ENCODE measurements at regions not wholly inside any gene's neighbourhood (a gene's known extent, or its start where the extent isn't known, plus 50 kb on each side); places are given as distances from the start of the nearest gene placed in this dataset.

GRCh38 chr6:132218059-132218696 is 183.1 kb downstream of the MOXD1 start:
- Mint-ChIP-seq H3K9me3 (ENCODE audit: low read depth) (no peaks in the 10 kb centered on the region), H3K27ac (no peak overlapping the region), H3K36me3 (ENCODE audit: low read depth) (no peaks in the 10 kb centered on the region), H3K27me3 (peaks cover 5% of the 10 kb centered on the region), H3K4me3 (no peak overlapping the region), H3K4me1 (no peaks in the 10 kb centered on the region)
- POLR2A ChIA-PET, result no interaction called here
- ATAC-seq, result no peak
- CTCF ChIA-PET, result interaction anchor here (0.5 to 1.6 kb wide), 6 partner anchors 10 to 436 kb away, joined by 3 to 9 read pairs (median 4); no protein-coding TSS in a partner anchor
- DNase-seq, result no peak
- intact Hi-C loops (cut with DNase I, micrococcal nuclease), result loop anchor here (1.0 to 5.0 kb wide), 3 partner anchors 295 to 303 kb away; no protein-coding TSS in a partner anchor

- ChIA-PET POLR2A (no interaction called here), CTCF (interaction anchor here (1.0 kb wide), 1 partner anchor 301 kb away, joined by 3 read pairs; no protein-coding TSS in a partner anchor)
- DNase-seq, result no peak
- Mint-ChIP-seq H3K9me3 (ENCODE audit: low read depth) (no peaks in the 10 kb centered on the region), H3K4me1 (no peaks in the 10 kb centered on the region), H3K27ac (no peak overlapping the region), H3K36me3 (ENCODE audit: low read depth) (no peaks in the 10 kb centered on the region), H3K4me3 (no peak overlapping the region), H3K27me3 (peaks cover 5% of the 10 kb centered on the region)
- intact Hi-C loops (cut with DNase I, micrococcal nuclease), result loop anchor here in 1 of 2 experiments (5.0 kb wide), 1 partner anchor 294 kb away; no protein-coding TSS in a partner anchor
- ATAC-seq, result no peak
Observed at GRCh38 chr6:132215805-132216204, 185.5 kb downstream of the MOXD1 start.

- CTCF ChIA-PET, result no interaction called here
- peaks cover 5% of the 10 kb centered on the region for H3K27me3 Mint-ChIP-seq
Observed at GRCh38 chr6:132214716-132215115, 186.6 kb downstream of the MOXD1 start.

GRCh38 chr6:132213732-132214131 is 187.5 kb downstream of the MOXD1 start:
- H3K36me3 Mint-ChIP-seq (ENCODE audit: low read depth), result no peaks in the 10 kb centered on the region
- ChIA-PET POLR2A (no interaction called here), CTCF (no interaction called here)
- ATAC-seq (no peak), DNase-seq (no peak)
- intact Hi-C loops (cut with DNase I, micrococcal nuclease), result no loop called here
- no peaks in the 10 kb centered on the region for H3K9me3 Mint-ChIP-seq (ENCODE audit: low read depth)
- H3K4me3 Mint-ChIP-seq, result no peak overlapping the region
- H3K27me3 Mint-ChIP-seq, result peaks cover 7% of the 10 kb centered on the region
- no peaks in the 10 kb centered on the region for H3K4me1 Mint-ChIP-seq
- no peak overlapping the region for H3K27ac Mint-ChIP-seq

More at GRCh38 chr6:132214716-132215115, 186.6 kb downstream of the MOXD1 start:
- intact Hi-C loops (cut with DNase I, micrococcal nuclease), result loop anchor here in 1 of 2 experiments (5.0 kb wide), 1 partner anchor 292 kb away; no protein-coding TSS in a partner anchor
- Mint-ChIP-seq H3K27ac (no peak overlapping the region), H3K4me3 (no peak overlapping the region), H3K9me3 (ENCODE audit: low read depth) (no peaks in the 10 kb centered on the region), H3K36me3 (ENCODE audit: low read depth) (no peaks in the 10 kb centered on the region), H3K4me1 (no peaks in the 10 kb centered on the region)
- ATAC-seq (no peak), DNase-seq (no peak)
- POLR2A ChIA-PET, result no interaction called here

GRCh38 chr6:132213191-132213590 is 188.1 kb downstream of the MOXD1 start:
- no peak for ATAC-seq
- peaks cover 7% of the 10 kb centered on the region for H3K27me3 Mint-ChIP-seq
- POLR2A ChIA-PET, result no interaction called here
- H3K4me1 Mint-ChIP-seq, result no peaks in the 10 kb centered on the region
- H3K36me3 Mint-ChIP-seq (ENCODE audit: low read depth), result no peaks in the 10 kb centered on the region
- intact Hi-C loops (cut with DNase I, micrococcal nuclease), result no loop called here
- no peak overlapping the region for H3K4me3 Mint-ChIP-seq
- CTCF ChIA-PET, result no interaction called here
- DNase-seq, result no peak
- no peak overlapping the region for H3K27ac Mint-ChIP-seq
- no peaks in the 10 kb centered on the region for H3K9me3 Mint-ChIP-seq (ENCODE audit: low read depth)

GRCh38 chr6:132210886-132211563 is 190.2 kb downstream of the MOXD1 start:
- no peak for ATAC-seq
- no peak overlapping the region for H3K4me3 Mint-ChIP-seq
- intact Hi-C loops (cut with DNase I, micrococcal nuclease), result no loop called here
- no peaks in the 10 kb centered on the region for H3K4me1 Mint-ChIP-seq
- no peaks in the 10 kb centered on the region for H3K9me3 Mint-ChIP-seq (ENCODE audit: low read depth)
- H3K36me3 Mint-ChIP-seq (ENCODE audit: low read depth), result no peaks in the 10 kb centered on the region
- POLR2A ChIA-PET, result no interaction called here
- no peak for DNase-seq
- peaks cover 6% of the 10 kb centered on the region for H3K27me3 Mint-ChIP-seq
- CTCF ChIA-PET, result no interaction called here
- no peak overlapping the region for H3K27ac Mint-ChIP-seq

GRCh38 chr6:132209351-132209750 is 191.9 kb downstream of the MOXD1 start:
- ChIA-PET POLR2A (no interaction called here), CTCF (no interaction called here)
- H3K4me3 Mint-ChIP-seq, result no peak overlapping the region
- ATAC-seq, result no peak
- no peaks in the 10 kb centered on the region for H3K9me3 Mint-ChIP-seq (ENCODE audit: low read depth)
- no peaks in the 10 kb centered on the region for H3K4me1 Mint-ChIP-seq
- no peak for DNase-seq
- no peaks in the 10 kb centered on the region for H3K36me3 Mint-ChIP-seq (ENCODE audit: low read depth)
- H3K27me3 Mint-ChIP-seq, result peaks cover 6% of the 10 kb centered on the region
- no peak overlapping the region for H3K27ac Mint-ChIP-seq
- intact Hi-C loops (cut with DNase I, micrococcal nuclease), result no loop called here

GRCh38 chr6:132207991-132208390 is 193.3 kb downstream of the MOXD1 start:
- Mint-ChIP-seq H3K36me3 (ENCODE audit: low read depth) (no peaks in the 10 kb centered on the region), H3K9me3 (ENCODE audit: low read depth) (no peaks in the 10 kb centered on the region), H3K4me3 (no peak overlapping the region), H3K27me3 (peaks cover 4% of the 10 kb centered on the region), H3K27ac (no peak overlapping the region), H3K4me1 (no peaks in the 10 kb centered on the region)
- intact Hi-C loops (cut with DNase I, micrococcal nuclease), result no loop called here
- ChIA-PET POLR2A (no interaction called here), CTCF (interaction anchor here (0.9 kb wide), 1 partner anchor 10 kb away, joined by 3 read pairs; no protein-coding TSS in a partner anchor)
- DNase-seq (no peak), ATAC-seq (no peak)

GRCh38 chr6:132205946-132206345 is 195.3 kb downstream of the MOXD1 start:
- no peak for ATAC-seq
- ChIA-PET CTCF (interaction anchor here (1.4 kb wide), 1 partner anchor 291 kb away, joined by 3 read pairs; no protein-coding TSS in a partner anchor), POLR2A (no interaction called here)
- H3K9me3 Mint-ChIP-seq (ENCODE audit: low read depth), result no peaks in the 10 kb centered on the region
- H3K36me3 Mint-ChIP-seq (ENCODE audit: low read depth), result no peaks in the 10 kb centered on the region
- H3K27ac Mint-ChIP-seq, result no peak overlapping the region
- H3K27me3 Mint-ChIP-seq, result peaks cover 4% of the 10 kb centered on the region
- intact Hi-C loops (cut with DNase I, micrococcal nuclease), result no loop called here
- no peaks in the 10 kb centered on the region for H3K4me1 Mint-ChIP-seq
- no peak for DNase-seq
- H3K4me3 Mint-ChIP-seq, result no peak overlapping the region

GRCh38 chr6:132204591-132204990 is 196.7 kb downstream of the MOXD1 start:
- ChIA-PET POLR2A (no interaction called here), CTCF (interaction anchor here (1.3 kb wide), 1 partner anchor 12 kb away, joined by 3 read pairs; no protein-coding TSS in a partner anchor)
- no peak overlapping the region for H3K27ac Mint-ChIP-seq
- no peak for ATAC-seq
- H3K4me3 Mint-ChIP-seq, result no peak overlapping the region
- H3K27me3 Mint-ChIP-seq, result peaks cover 4% of the 10 kb centered on the region
- no peaks in the 10 kb centered on the region for H3K4me1 Mint-ChIP-seq
- intact Hi-C loops (cut with DNase I, micrococcal nuclease), result no loop called here
- no peaks in the 10 kb centered on the region for H3K36me3 Mint-ChIP-seq (ENCODE audit: low read depth)
- DNase-seq, result no peak
- H3K9me3 Mint-ChIP-seq (ENCODE audit: low read depth), result no peaks in the 10 kb centered on the region

- H3K9me3 Mint-ChIP-seq (ENCODE audit: low read depth), result no peaks in the 10 kb centered on the region
- no peak for DNase-seq
- no peak overlapping the region for H3K27ac Mint-ChIP-seq
- ChIA-PET CTCF (interaction anchor here (0.6 kb wide), 1 partner anchor 187 kb away, joined by 3 read pairs; no protein-coding TSS in a partner anchor), POLR2A (no interaction called here)
- H3K36me3 Mint-ChIP-seq (ENCODE audit: low read depth), result no peaks in the 10 kb centered on the region
- H3K4me1 Mint-ChIP-seq, result no peaks in the 10 kb centered on the region
- H3K4me3 Mint-ChIP-seq, result no peak overlapping the region
- H3K27me3 Mint-ChIP-seq, result no peaks in the 10 kb centered on the region
- ATAC-seq, result no peak
- intact Hi-C loops (cut with DNase I, micrococcal nuclease), result no loop called here
Observed at GRCh38 chr6:132202574-132202973, 198.7 kb downstream of the MOXD1 start.

- intact Hi-C loops (cut with DNase I, micrococcal nuclease), result no loop called here
Observed at GRCh38 chr6:132199343-132199742, 201.9 kb downstream of the MOXD1 start.

More at GRCh38 chr6:132199343-132199742, 201.9 kb downstream of the MOXD1 start:
- no peaks in the 10 kb centered on the region for H3K36me3 Mint-ChIP-seq (ENCODE audit: low read depth)
- no peaks in the 10 kb centered on the region for H3K4me1 Mint-ChIP-seq
- no peaks in the 10 kb centered on the region for H3K9me3 Mint-ChIP-seq (ENCODE audit: low read depth)
- no peak overlapping the region for H3K4me3 Mint-ChIP-seq
- POLR2A ChIA-PET, result no interaction called here
- CTCF ChIA-PET, result interaction anchor here (0.6 kb wide), 1 partner anchor 292 kb away, joined by 3 read pairs; no protein-coding TSS in a partner anchor
- DNase-seq, result no peak
- no peak overlapping the region for H3K27ac Mint-ChIP-seq
- ATAC-seq, result no peak
- H3K27me3 Mint-ChIP-seq, result no peaks in the 10 kb centered on the region

All from activated CD4-positive, alpha-beta T cell treated with anti-CD3 and anti-CD28 coated beads for 36 hours (primary cell).